C4-2B (cell line): ENCODE measurements at regions not wholly inside any gene's neighbourhood (a gene's known extent, or its start where the extent isn't known, plus 50 kb on each side); places are given as distances from the start of the nearest gene placed in this dataset.

ENCODE experiments used
- ZFX ChIP-seq: fragments of 450-650 bp; IDR thresholded peaks from 2 replicates; pipeline ENCODE4 v1.6.1; 2017
- TF ChIP-seq, protein P1 (sequence below): fragments of 450-650 bp; conservative IDR thresholded peaks from 2 replicates; pipeline ENCODE4 v1.5.1; 2017; ENCODE audit warnings: mild to moderate bottlenecking

DNA sequence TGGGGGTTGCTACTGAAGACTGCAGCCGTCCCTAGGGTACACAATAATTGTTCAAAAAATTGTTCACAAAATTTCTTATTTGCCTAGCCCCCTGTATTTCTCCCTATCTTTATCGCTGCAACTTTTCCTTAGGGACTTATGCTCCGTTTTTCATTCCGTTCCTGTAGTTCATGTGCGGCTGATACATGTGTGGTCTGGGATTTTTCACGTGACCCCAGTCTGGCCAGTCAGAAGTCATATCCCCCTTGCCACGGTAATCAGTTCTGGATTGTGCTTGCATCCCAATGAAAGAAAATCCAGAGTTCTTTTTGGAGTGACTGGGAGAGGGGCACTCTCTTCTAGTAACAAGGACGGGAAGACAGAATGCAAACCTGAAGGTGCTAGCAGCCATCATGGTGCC lies 610.7 kb upstream of the C16orf82 start:
- TF ChIP-seq, protein P1, sequence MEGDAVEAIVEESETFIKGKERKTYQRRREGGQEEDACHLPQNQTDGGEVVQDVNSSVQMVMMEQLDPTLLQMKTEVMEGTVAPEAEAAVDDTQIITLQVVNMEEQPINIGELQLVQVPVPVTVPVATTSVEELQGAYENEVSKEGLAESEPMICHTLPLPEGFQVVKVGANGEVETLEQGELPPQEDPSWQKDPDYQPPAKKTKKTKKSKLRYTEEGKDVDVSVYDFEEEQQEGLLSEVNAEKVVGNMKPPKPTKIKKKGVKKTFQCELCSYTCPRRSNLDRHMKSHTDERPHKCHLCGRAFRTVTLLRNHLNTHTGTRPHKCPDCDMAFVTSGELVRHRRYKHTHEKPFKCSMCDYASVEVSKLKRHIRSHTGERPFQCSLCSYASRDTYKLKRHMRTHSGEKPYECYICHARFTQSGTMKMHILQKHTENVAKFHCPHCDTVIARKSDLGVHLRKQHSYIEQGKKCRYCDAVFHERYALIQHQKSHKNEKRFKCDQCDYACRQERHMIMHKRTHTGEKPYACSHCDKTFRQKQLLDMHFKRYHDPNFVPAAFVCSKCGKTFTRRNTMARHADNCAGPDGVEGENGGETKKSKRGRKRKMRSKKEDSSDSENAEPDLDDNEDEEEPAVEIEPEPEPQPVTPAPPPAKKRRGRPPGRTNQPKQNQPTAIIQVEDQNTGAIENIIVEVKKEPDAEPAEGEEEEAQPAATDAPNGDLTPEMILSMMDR: no peak
- no peak for TF ChIP-seq ZFX
